H1 (cell line): ENCODE measurements at regions not wholly inside any gene's neighbourhood (a gene's known extent, or its start where the extent isn't known, plus 50 kb on each side); places are given as distances from the start of the nearest gene placed in this dataset.

Experiments
- CTCF ChIA-PET: fragments of 300-600 bp; sonication (Branson Sonifier 250); formaldehyde crosslinking; loops from one replicate; lab custom pipeline; 2021; ENCODE audit not compliant: partially characterized antibody; lab: Charles Lee
- POLR2A ChIA-PET: fragments of 300-600 bp; sonication (Branson Sonifier 250); formaldehyde crosslinking; loops from one replicate; lab custom pipeline; 2021; ENCODE audit warnings: inconsistent platforms; ENCODE audit not compliant: partially characterized antibody; lab: Charles Lee
- DNase-seq, 2 experiments: peaks; one replicate each; pipeline versions ENCODE4 v3.0.0 to v3.0.0-alpha.2; 2010 to 2022; ENCODE audit warnings: low spot score in 2 of 2, low read depth in 1 of 2, mixed read lengths in 1 of 2
- FAIRE-seq: peaks from 2 replicates; lab custom pipeline; 2011; peaks lifted over from hg19 to GRCh38; lab: Jason Lieb, UNC
- H2AFZ ChIP-seq: 2 replicates; pipeline ENCODE4 v1.8.1; 2012; ENCODE audit warnings: low read length, inconsistent platforms
- H2AK5ac ChIP-seq: 2 replicates; pipeline ENCODE4 v1.6.1; 2013; ENCODE audit warnings: low read depth, low read length
- H2BK120ac ChIP-seq: replicated peaks from 2 replicates; pipeline ENCODE3; 2013; ENCODE audit warnings: low read depth, low read length, inconsistent platforms
- H2BK12ac ChIP-seq: 2 replicates; pipeline ENCODE4 v1.6.1; 2013; ENCODE audit warnings: low read depth, low read length
- H2BK15ac ChIP-seq: 2 replicates; pipeline ENCODE4 v1.6.1; 2013; ENCODE audit warnings: low read length
- H2BK20ac ChIP-seq: 2 replicates; pipeline ENCODE4 v1.6.1; 2013; ENCODE audit warnings: low read length
- H2BK5ac ChIP-seq: 2 replicates; pipeline ENCODE4 v1.6.1; 2013; ENCODE audit warnings: low read depth, low read length
- H3K14ac ChIP-seq: 2 replicates; pipeline ENCODE4 v1.6.1; 2013; ENCODE audit warnings: inconsistent platforms; ENCODE audit not compliant: insufficient read length
- H3K18ac ChIP-seq: 2 replicates; pipeline ENCODE4 v1.6.1; 2013; ENCODE audit warnings: low read length; ENCODE audit errors: extremely low read depth
- H3K23ac ChIP-seq: 2 replicates; pipeline ENCODE4 v1.6.1; 2013; ENCODE audit warnings: inconsistent platforms; ENCODE audit not compliant: insufficient read length
- H3K23me2 ChIP-seq: 2 replicates; pipeline ENCODE4 v1.6.1; 2013; ENCODE audit warnings: low read depth, low read length
- H3K27ac ChIP-seq: 2 replicates; pipeline ENCODE4 v1.6.1; 2011; ENCODE audit warnings: low read depth, low read length, inconsistent platforms
- H3K27me3 ChIP-seq, 4 experiments: replicated peaks in 1 of 4; 1 replicate in 1 of 4; 2 replicates in 3 of 4; pipeline versions ENCODE4 v1.6.1 to v1.8.1; 2011 to 2013; ENCODE audit warnings: low read length in 3 of 4, mild to moderate bottlenecking in 3 of 4, inconsistent platforms in 2 of 4, mixed read lengths in 2 of 4, moderate library complexity in 1 of 4; ENCODE audit not compliant: control insufficient read depth in 3 of 4, insufficient read depth in 3 of 4; ENCODE audit errors: extremely low read depth in 1 of 4
- H3K36me3 ChIP-seq, 4 experiments: 2 replicates each; pipeline versions ENCODE4 v1.6.1 to v1.8.1; 2011 to 2013; ENCODE audit warnings: mild to moderate bottlenecking in 4 of 4, low read length in 3 of 4, moderate library complexity in 2 of 4, control low read depth in 1 of 4, inconsistent platforms in 1 of 4; ENCODE audit not compliant: insufficient read depth in 4 of 4, control insufficient read depth in 2 of 4
- H3K4ac ChIP-seq: replicated peaks from 2 replicates; pipeline ENCODE3; 2013; ENCODE audit warnings: low read length, low read depth, mixed read lengths, inconsistent platforms; ENCODE audit not compliant: insufficient read length
- H3K4me1 ChIP-seq, 4 experiments: replicated peaks in 1 of 4; 1 replicate in 1 of 4; 2 replicates in 3 of 4; pipeline versions ENCODE4 v1.6.1 to v1.8.1; 2011 to 2013; ENCODE audit warnings: low read length in 3 of 4, inconsistent platforms in 2 of 4, mixed read lengths in 1 of 4; ENCODE audit not compliant: insufficient read depth in 4 of 4, control insufficient read depth in 3 of 4
- H3K4me2 ChIP-seq, 2 experiments: 2 replicates each; pipeline versions ENCODE4 v1.6.1 to v1.8.1; 2011 to 2013; ENCODE audit warnings: low read depth in 2 of 2, low read length in 2 of 2, control low read depth in 1 of 2, inconsistent platforms in 1 of 2, mild to moderate bottlenecking in 1 of 2; ENCODE audit not compliant: insufficient read depth in 1 of 2
- H3K4me3 ChIP-seq, 4 experiments: fragments of 200-600, 300-600 bp in 1 of 4; sonication (generic), shearing (Covaris generic), sonication (Bioruptor Twin) in 1 of 4; 2 replicates each; pipeline versions ENCODE4 v1.5.1 to v1.8.1; 2011 to 2016; ENCODE audit warnings: low read length in 4 of 4, low read depth in 3 of 4, control low read depth in 2 of 4, inconsistent platforms in 2 of 4, mild to moderate bottlenecking in 2 of 4, mixed read lengths in 1 of 4, moderate library complexity in 1 of 4; ENCODE audit not compliant: insufficient read depth in 2 of 4; ENCODE audit errors: extremely low read depth in 1 of 4
- H3K56ac ChIP-seq: replicated peaks from 2 replicates; pipeline ENCODE3; 2013; ENCODE audit warnings: low read depth, mild to moderate bottlenecking, mixed read lengths, low read length, inconsistent platforms; ENCODE audit not compliant: insufficient read length
- H3K79me1 ChIP-seq: 2 replicates; pipeline ENCODE4 v1.6.1; 2013; ENCODE audit warnings: low read depth, low read length, control low read depth
- H3K79me2 ChIP-seq, 2 experiments: 2 replicates each; pipeline versions ENCODE4 v1.6.1 to v1.8.1; 2012 to 2013; ENCODE audit warnings: low read length in 2 of 2, mild to moderate bottlenecking in 2 of 2, inconsistent platforms in 1 of 2; ENCODE audit not compliant: insufficient read depth in 2 of 2, control insufficient read depth in 1 of 2
- H3K9ac ChIP-seq, 4 experiments: replicated peaks in 1 of 4; 1 replicate in 1 of 4; 2 replicates in 3 of 4; pipeline versions ENCODE4 v1.6.1 to v1.8.1; 2011 to 2013; ENCODE audit warnings: low read depth in 3 of 4, low read length in 3 of 4, control low read depth in 2 of 4, mild to moderate bottlenecking in 2 of 4, moderate library complexity in 2 of 4, inconsistent platforms in 1 of 4; ENCODE audit errors: extremely low read depth in 1 of 4
- H3K9me3 ChIP-seq, 2 experiments: 2 replicates each; pipeline versions ENCODE4 v1.6.1 to v1.8.1; 2012 to 2013; ENCODE audit warnings: mild to moderate bottlenecking in 2 of 2, moderate library complexity in 2 of 2, control low read depth in 1 of 2, inconsistent platforms in 1 of 2, low read depth in 1 of 2, low read length in 1 of 2, mixed read lengths in 1 of 2; ENCODE audit not compliant: insufficient read depth in 2 of 2
- H4K20me1 ChIP-seq, 2 experiments: replicated peaks in 1 of 2; 2 replicates each; pipeline versions ENCODE3 to v1.8.1; 2011 to 2013; ENCODE audit warnings: inconsistent platforms in 2 of 2, low read length in 2 of 2, mild to moderate bottlenecking in 1 of 2; ENCODE audit not compliant: insufficient read depth in 2 of 2, control insufficient read depth in 1 of 2
- H4K5ac ChIP-seq: 2 replicates; pipeline ENCODE4 v1.6.1; 2013; ENCODE audit warnings: low read length, low read depth, mixed read lengths, inconsistent platforms; ENCODE audit not compliant: insufficient read length
- H4K8ac ChIP-seq: 2 replicates; pipeline ENCODE4 v1.8.0; 2013; ENCODE audit warnings: mild to moderate bottlenecking, moderate library complexity, low read length, inconsistent platforms; ENCODE audit not compliant: insufficient read depth; ENCODE audit errors: extremely low read depth
- H4K91ac ChIP-seq: replicated peaks from 2 replicates; pipeline ENCODE3; 2013; ENCODE audit warnings: low read length, mixed read lengths, inconsistent platforms; ENCODE audit not compliant: insufficient read length
- CBX8 ChIP-seq: fragments of 300-800, 300-1000 bp; sonication (generic); IDR thresholded peaks from 2 replicates; pipeline ENCODE4 v1.7.1; 2016; ENCODE audit warnings: low read depth, low read length, borderline replicate concordance
- CEBPB ChIP-seq: IDR thresholded peaks from 2 replicates; pipeline ENCODE4 v1.6.1; 2012; ENCODE audit warnings: low read depth, low read length
- NRF1 ChIP-seq: IDR thresholded peaks from 2 replicates; pipeline ENCODE4 v1.6.1; 2011; ENCODE audit warnings: mild to moderate bottlenecking, low read depth, low read length, improper control_type of control experiment
- POLR2AphosphoS5 ChIP-seq: IDR thresholded peaks from 2 replicates; pipeline ENCODE4 v1.6.1; 2011; ENCODE audit warnings: low read depth, low read length
- YY1 ChIP-seq: IDR thresholded peaks from 2 replicates; pipeline ENCODE4 v1.6.1; 2011; ENCODE audit warnings: low read depth, mild to moderate bottlenecking, low read length
- WGBS, 2 experiments: shearing (Covaris generic) in 1 of 2; methylation state at CpG; one replicate each; pipeline versions ENCODE4 v1.1.6 to v1.1.7; 2013 to 2015; ENCODE audit warnings: low lambda C conversion rate in 2 of 2, mixed read lengths in 2 of 2, inconsistent platforms in 1 of 2, low coverage in 1 of 2, missing lambda C conversion rate in 1 of 2; ENCODE audit not compliant: insufficient replicate concordance in 2 of 2, insufficient coverage in 1 of 2, insufficient read length in 1 of 2; ENCODE audit errors: extremely low coverage in 1 of 2, missing lambda C conversion rate in 1 of 2; 5-methylcytosine and 5-hydroxymethylcytosine counted together

- no peak overlapping the region for H4K91ac ChIP-seq
- H2AK5ac ChIP-seq, result no peak overlapping the region
- no peak overlapping the region for H2BK15ac ChIP-seq
- no peak overlapping the region for H2BK20ac ChIP-seq
- H2BK12ac ChIP-seq, result no peak overlapping the region
- H4K5ac ChIP-seq, result no peak overlapping the region
- no peak overlapping the region for H3K27ac ChIP-seq
- H4K20me1 ChIP-seq, result no peaks in the 10 kb centered on the region
- DNase-seq (no peak), FAIRE-seq (no peak)
- no peak overlapping the region for H3K56ac ChIP-seq
- no peak for TF ChIP-seq CBX8
- TF ChIP-seq NRF1, result no peak
- no peak for TF ChIP-seq YY1
- no peak for TF ChIP-seq POLR2AphosphoS5
- no peak for TF ChIP-seq CEBPB
- no peak overlapping the region for H2BK120ac ChIP-seq
- no peaks in the 10 kb centered on the region for H3K36me3 ChIP-seq
- H3K27me3 ChIP-seq, result no peaks in the 10 kb centered on the region
- H3K4me2 ChIP-seq, result no peak overlapping the region
- H3K23me2 ChIP-seq, result no peaks in the 10 kb centered on the region
- H3K4ac ChIP-seq, result no peak overlapping the region
- no peak overlapping the region for H3K18ac ChIP-seq
- H3K79me2 ChIP-seq, result no peaks in the 10 kb centered on the region
- no peak overlapping the region for H3K23ac ChIP-seq
- H3K14ac ChIP-seq, result no peak overlapping the region
- H3K4me3 ChIP-seq, result no peak overlapping the region
- no peak overlapping the region for H2AFZ ChIP-seq
- H3K9me3 ChIP-seq, result peaks cover 12 to 14% of the 10 kb centered on the region in 2 experiments; a peak in 2 of 4 replicates
- CTCF ChIA-PET, result no interaction called here
- WGBS, 2 experiments, result 87% methylated on average over 8 of the region's 8 CpGs; no CpG with 5 or more reads in 1 of the 2 experiments
- H3K4me1 ChIP-seq, result no peaks in the 10 kb centered on the region
- POLR2A ChIA-PET, result no interaction called here
- H4K8ac ChIP-seq, result no peak overlapping the region
- no peak overlapping the region for H3K9ac ChIP-seq
- H2BK5ac ChIP-seq, result no peak overlapping the region
- H3K79me1 ChIP-seq, result no peaks in the 10 kb centered on the region
Measured at GRCh38 chr7:110521357-110521911, 569.5 kb upstream of the LRRN3 start.
